Prostate gland (tissue), 2 donors: ENCODE measurements at regions not wholly inside any gene's neighbourhood (a gene's known extent, or its start where the extent isn't known, plus 50 kb on each side); places are given as distances from the start of the nearest gene placed in this dataset.

Source experiments
- DNase-seq: peaks from one replicate; pipeline ENCODE4 v3.0.0-alpha.2; 2019; ENCODE audit warnings: low spot score
- H3K27ac ChIP-seq, 2 donors: fragments of 200-600 bp; sonication (generic); 2 replicates each; pipeline ENCODE4 v1.5.1; 2017 to 2019
- H3K27me3 ChIP-seq: fragments of 200-600 bp; sonication (generic); replicated peaks from 2 replicates; pipeline ENCODE4 v1.5.1; 2019; ENCODE audit not compliant: insufficient read depth
- H3K36me3 ChIP-seq, 2 donors: fragments of 200-600 bp; sonication (generic); 1 replicate in 1 of 2; 2 replicates in 1 of 2; pipeline versions ENCODE4 v1.5.1 to v1.8.1; 2017 to 2019
- H3K4me1 ChIP-seq: fragments of 200-600 bp; sonication (generic); replicated peaks from 2 replicates; pipeline ENCODE4 v1.5.1; 2019
- H3K4me3 ChIP-seq, 2 donors: fragments of 200-600 bp; sonication (generic); 2 replicates each; pipeline ENCODE4 v1.5.1; 2017 to 2019
- H3K9me3 ChIP-seq: fragments of 200-600 bp; sonication (generic); 2 replicates; pipeline ENCODE4 v1.5.1; 2017
- POLR2A ChIP-seq: fragments of 450-650 bp; IDR thresholded peaks from one replicate; pipeline ENCODE4 v1.6.1; 2016; ENCODE audit warnings: antibody characterized with exemption, mild to moderate bottlenecking
- POLR2AphosphoS5 ChIP-seq: sonication (generic); formaldehyde crosslinking; IDR thresholded peaks from one replicate; pipeline ENCODE4 v1.6.1; 2017; ENCODE audit warnings: antibody characterized with exemption
- WGBS: methylation state at CpG from one replicate; pipeline ENCODE4 v1.1.5; 2018; 5-methylcytosine and 5-hydroxymethylcytosine counted together
- intact Hi-C: fragments of 100-400 bp; cut with DNase I; formaldehyde crosslinking; loops from one replicate; pipeline ENCODE4 v1.14.2; 2022
- TF ChIP-seq, protein P1 (sequence below), 4 experiments: fragments of 200-600 bp in 2 of 4; fragments of 450-650 bp in 2 of 4; sonication (generic) in 2 of 4; IDR thresholded peaks; 1 replicate in 3 of 4; 2 replicates in 1 of 4; pipeline ENCODE4 v1.5.1; 2016 to 2019; ENCODE audit warnings: antibody characterized with exemption in 4 of 4, mild to moderate bottlenecking in 2 of 4, moderate library complexity in 2 of 4

DNA sequence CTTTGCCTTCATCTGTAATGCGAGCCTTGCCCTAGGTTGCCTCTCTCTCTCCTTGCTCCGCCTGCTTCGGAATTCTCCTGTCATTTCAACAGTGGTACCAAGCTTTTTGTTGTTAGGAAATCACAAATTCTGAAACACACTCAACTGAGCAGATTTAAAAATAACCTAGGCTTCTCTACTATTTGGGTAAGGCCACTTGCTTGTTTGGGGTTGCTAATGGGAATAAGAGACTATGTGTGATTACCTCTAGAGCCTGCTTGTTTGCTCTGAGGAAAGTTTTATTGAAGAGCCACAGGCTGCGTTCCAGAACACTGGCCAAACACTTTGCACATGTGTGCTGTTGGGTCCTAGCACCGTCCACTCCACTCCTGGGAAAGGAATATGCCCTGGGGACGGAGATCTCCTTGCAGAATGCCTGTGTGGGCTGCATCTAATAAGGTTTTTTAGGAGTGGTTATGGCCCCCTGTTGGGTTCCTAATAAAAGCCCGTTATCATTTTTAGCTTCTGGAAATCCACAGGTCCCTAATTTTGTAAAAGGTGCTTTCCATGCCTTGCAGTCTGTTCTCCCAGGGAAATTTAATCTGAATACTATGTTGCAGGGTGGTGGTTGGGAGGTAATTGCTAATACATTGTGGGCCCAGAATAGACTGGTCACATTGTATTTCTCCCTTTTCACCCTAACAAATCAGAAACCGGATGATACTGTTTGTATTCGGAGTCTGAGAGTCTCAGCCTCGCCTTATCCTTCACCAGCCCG is 68.7 kb upstream of the KLF6 start:
- intact Hi-C loops = loop anchor here (5.0 kb wide), 1 partner anchor 66 kb away; the partner anchor contains the start of gene KLF6
- H3K4me3 ChIP-seq = no peak overlapping the region
- H3K27ac ChIP-seq = peak overlapping the region; percentile 78 to 86
- H3K36me3 ChIP-seq = no peaks in the 10 kb centered on the region
- WGBS = 48% methylated on average over 11 of the region's 11 CpGs
- peaks cover 9% of the 10 kb centered on the region for H3K4me1 ChIP-seq
- TF ChIP-seq POLR2A (no peak), POLR2AphosphoS5 (peak; percentile 95)
- TF ChIP-seq, protein P1, sequence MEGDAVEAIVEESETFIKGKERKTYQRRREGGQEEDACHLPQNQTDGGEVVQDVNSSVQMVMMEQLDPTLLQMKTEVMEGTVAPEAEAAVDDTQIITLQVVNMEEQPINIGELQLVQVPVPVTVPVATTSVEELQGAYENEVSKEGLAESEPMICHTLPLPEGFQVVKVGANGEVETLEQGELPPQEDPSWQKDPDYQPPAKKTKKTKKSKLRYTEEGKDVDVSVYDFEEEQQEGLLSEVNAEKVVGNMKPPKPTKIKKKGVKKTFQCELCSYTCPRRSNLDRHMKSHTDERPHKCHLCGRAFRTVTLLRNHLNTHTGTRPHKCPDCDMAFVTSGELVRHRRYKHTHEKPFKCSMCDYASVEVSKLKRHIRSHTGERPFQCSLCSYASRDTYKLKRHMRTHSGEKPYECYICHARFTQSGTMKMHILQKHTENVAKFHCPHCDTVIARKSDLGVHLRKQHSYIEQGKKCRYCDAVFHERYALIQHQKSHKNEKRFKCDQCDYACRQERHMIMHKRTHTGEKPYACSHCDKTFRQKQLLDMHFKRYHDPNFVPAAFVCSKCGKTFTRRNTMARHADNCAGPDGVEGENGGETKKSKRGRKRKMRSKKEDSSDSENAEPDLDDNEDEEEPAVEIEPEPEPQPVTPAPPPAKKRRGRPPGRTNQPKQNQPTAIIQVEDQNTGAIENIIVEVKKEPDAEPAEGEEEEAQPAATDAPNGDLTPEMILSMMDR (IDR thresholded peaks at IDR 0.05) = no peak
- DNase-seq = peak; percentile 89
- H3K27me3 ChIP-seq = no peaks in the 10 kb centered on the region
- H3K9me3 ChIP-seq = no peaks in the 10 kb centered on the region

- WGBS = 87% methylated on average over 10 of the region's 10 CpGs
- DNase-seq = no peak
- no peak for TF ChIP-seq POLR2AphosphoS5
- TF ChIP-seq POLR2A = no peak
- TF ChIP-seq, protein P1 (IDR thresholded peaks at IDR 0.05) = no peak
- H3K4me1 ChIP-seq = peaks cover 9% of the 10 kb centered on the region
- H3K36me3 ChIP-seq = no peaks in the 10 kb centered on the region
- intact Hi-C loops = loop anchor here (5.0 kb wide), 1 partner anchor 66 kb away; the partner anchor contains the start of gene KLF6
- no peaks in the 10 kb centered on the region for H3K27me3 ChIP-seq
- H3K9me3 ChIP-seq = no peaks in the 10 kb centered on the region
- peak overlapping the region; percentile 78 to 86 for H3K27ac ChIP-seq
- H3K4me3 ChIP-seq = no peak overlapping the region
These were observed 68.0 kb upstream of the KLF6 start for GRCh38 chr10:3853016-3853415.

GRCh38 chr10:3852147-3852904 is 67.3 kb upstream of the KLF6 start:
- WGBS = 29% methylated on average over 10 of the region's 10 CpGs

GRCh38 chr10:3850999-3851937 is 66.3 kb upstream of the KLF6 start:
- peaks cover 9% of the 10 kb centered on the region for H3K4me1 ChIP-seq
- TF ChIP-seq, protein P1 (IDR thresholded peaks at IDR 0.05) = no peak
- peak; percentile 4 for TF ChIP-seq POLR2AphosphoS5
- TF ChIP-seq POLR2A = no peak
- peak overlapping the region; percentile 78 to 86 for H3K27ac ChIP-seq
- no peaks in the 10 kb centered on the region for H3K27me3 ChIP-seq
- WGBS = 65% methylated on average over 9 of the region's 9 CpGs
- H3K36me3 ChIP-seq = no peaks in the 10 kb centered on the region
- no peak overlapping the region for H3K4me3 ChIP-seq
- no peaks in the 10 kb centered on the region for H3K9me3 ChIP-seq
- intact Hi-C loops = loop anchor here (5.0 kb wide), 1 partner anchor 64 kb away; the partner anchor contains the start of gene KLF6
- no peak for DNase-seq

More at GRCh38 chr10:3852147-3852904, 67.3 kb upstream of the KLF6 start:
- peak; percentile 97 for DNase-seq
- Histone ChIP-seq H3K27ac (peak overlapping the region; percentile 78 to 86), H3K9me3 (no peaks in the 10 kb centered on the region), H3K36me3 (no peaks in the 10 kb centered on the region), H3K4me3 (no peak overlapping the region), H3K4me1 (peaks cover 9% of the 10 kb centered on the region), H3K27me3 (no peaks in the 10 kb centered on the region)
- intact Hi-C loops = loop anchor here (5.0 kb wide), 1 partner anchor 65 kb away; the partner anchor contains the start of gene KLF6
- TF ChIP-seq POLR2A (peak; percentile 18), POLR2AphosphoS5 (peak; percentile 100)
- TF ChIP-seq, protein P1 (IDR thresholded peaks at IDR 0.05) = peak in 1 of 4 experiments; percentile 14
